ENCODE measurements at regions not wholly inside any gene's neighbourhood (a gene's known extent, or its start where the extent isn't known, plus 50 kb on each side); places are given as distances from the start of the nearest gene placed in this dataset.

DNA sequence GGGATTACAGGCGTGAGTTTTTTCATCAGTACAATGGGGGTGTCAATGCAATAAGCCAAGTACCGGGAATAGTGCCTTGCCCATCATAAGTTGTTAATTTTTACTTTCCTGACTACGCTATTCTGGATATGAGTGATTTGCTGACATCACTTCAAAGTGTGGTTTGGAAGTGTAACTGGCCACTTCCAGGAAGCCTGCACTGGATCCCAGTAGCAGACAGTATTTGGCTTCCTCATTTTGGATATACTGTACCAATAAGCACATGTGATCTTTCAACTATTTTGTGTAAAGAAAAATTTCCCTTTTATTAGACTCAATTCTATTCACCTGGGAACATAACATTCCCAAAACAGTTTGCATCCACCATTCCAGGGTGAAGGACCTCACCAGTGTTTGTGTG, 417.7 kb upstream of the KLF4 start:
- Histone ChIP-seq H2AFZ (ENCODE audit: low read length) (no peak overlapping the region), H3K9ac (ENCODE audit: low read depth, low read length, poor library complexity, severe bottlenecking) (no peak overlapping the region), H3K36me3 (ENCODE audit: insufficient read depth, low read length) (no peaks in the 10 kb centered on the region), H3K79me2 (ENCODE audit: insufficient read depth, low read length) (no peaks in the 10 kb centered on the region), H3K9me2 (replicated peaks; ENCODE audit: low read depth, low read length) (no peaks in the 10 kb centered on the region), H4K20me1 (ENCODE audit: insufficient read depth, low read length, poor library complexity, severe bottlenecking) (no peaks in the 10 kb centered on the region), H3K9me3 (ENCODE audit: insufficient read depth, low read depth, low read length) (no peaks in the 10 kb centered on the region), H3K27me3 (ENCODE audit: insufficient read depth, low read length, poor library complexity, severe bottlenecking) (no peaks in the 10 kb centered on the region), H3K4me3 (ENCODE audit: low read length, poor library complexity, severe bottlenecking) (no peak overlapping the region), H3K4me1 (ENCODE audit: insufficient read depth, low read length, poor library complexity, severe bottlenecking) (no peaks in the 10 kb centered on the region), H3K4me2 (ENCODE audit: low read depth, low read length, poor library complexity, severe bottlenecking) (no peak overlapping the region), H3F3A (ENCODE audit: low read depth) (no peaks in the 10 kb centered on the region)
- TF ChIP-seq, protein P1, sequence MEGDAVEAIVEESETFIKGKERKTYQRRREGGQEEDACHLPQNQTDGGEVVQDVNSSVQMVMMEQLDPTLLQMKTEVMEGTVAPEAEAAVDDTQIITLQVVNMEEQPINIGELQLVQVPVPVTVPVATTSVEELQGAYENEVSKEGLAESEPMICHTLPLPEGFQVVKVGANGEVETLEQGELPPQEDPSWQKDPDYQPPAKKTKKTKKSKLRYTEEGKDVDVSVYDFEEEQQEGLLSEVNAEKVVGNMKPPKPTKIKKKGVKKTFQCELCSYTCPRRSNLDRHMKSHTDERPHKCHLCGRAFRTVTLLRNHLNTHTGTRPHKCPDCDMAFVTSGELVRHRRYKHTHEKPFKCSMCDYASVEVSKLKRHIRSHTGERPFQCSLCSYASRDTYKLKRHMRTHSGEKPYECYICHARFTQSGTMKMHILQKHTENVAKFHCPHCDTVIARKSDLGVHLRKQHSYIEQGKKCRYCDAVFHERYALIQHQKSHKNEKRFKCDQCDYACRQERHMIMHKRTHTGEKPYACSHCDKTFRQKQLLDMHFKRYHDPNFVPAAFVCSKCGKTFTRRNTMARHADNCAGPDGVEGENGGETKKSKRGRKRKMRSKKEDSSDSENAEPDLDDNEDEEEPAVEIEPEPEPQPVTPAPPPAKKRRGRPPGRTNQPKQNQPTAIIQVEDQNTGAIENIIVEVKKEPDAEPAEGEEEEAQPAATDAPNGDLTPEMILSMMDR (conservative IDR thresholded peaks at IDR 0.05; ENCODE audit: low read length) = no peak
- TF ChIP-seq EZH2phosphoT487 (IDR thresholded peaks at IDR 0.05; ENCODE audit: borderline replicate concordance) = no peak

DNA sequence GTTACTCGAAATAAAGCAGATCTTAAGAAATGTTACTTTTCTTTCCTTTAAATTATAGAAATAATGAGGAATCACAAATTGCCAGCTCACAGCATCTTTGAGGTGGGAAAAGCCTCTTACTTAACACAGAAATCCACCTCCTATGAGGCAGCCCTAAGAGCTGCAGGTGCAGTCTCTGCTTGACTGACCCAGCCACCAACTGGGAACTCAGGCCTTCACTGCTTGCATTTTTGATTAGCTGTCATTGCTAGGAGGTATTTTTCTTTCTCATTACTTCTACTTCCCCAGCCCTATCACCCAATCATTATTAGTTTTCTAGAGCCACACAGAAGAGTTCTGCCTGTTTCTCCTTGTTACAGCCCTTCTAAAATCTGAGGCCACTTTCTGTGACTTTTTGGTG, 416.5 kb upstream of the KLF4 start:
- H4K20me1 ChIP-seq (ENCODE audit: insufficient read depth, low read length, poor library complexity, severe bottlenecking) = no peaks in the 10 kb centered on the region
- no peaks in the 10 kb centered on the region for H3F3A ChIP-seq (ENCODE audit: low read depth)
- H3K27me3 ChIP-seq (ENCODE audit: insufficient read depth, low read length, poor library complexity, severe bottlenecking) = no peaks in the 10 kb centered on the region
- H3K9me2 ChIP-seq (replicated peaks; ENCODE audit: low read depth, low read length) = no peaks in the 10 kb centered on the region
- TF ChIP-seq, protein P1 (conservative IDR thresholded peaks at IDR 0.05; ENCODE audit: low read length) = no peak
- TF ChIP-seq EZH2phosphoT487 (IDR thresholded peaks at IDR 0.05; ENCODE audit: borderline replicate concordance) = no peak
- no peaks in the 10 kb centered on the region for H3K36me3 ChIP-seq (ENCODE audit: insufficient read depth, low read length)
- no peaks in the 10 kb centered on the region for H3K4me1 ChIP-seq (ENCODE audit: insufficient read depth, low read length, poor library complexity, severe bottlenecking)
- no peak overlapping the region for H3K4me2 ChIP-seq (ENCODE audit: low read depth, low read length, poor library complexity, severe bottlenecking)
- no peak overlapping the region for H2AFZ ChIP-seq (ENCODE audit: low read length)
- H3K79me2 ChIP-seq (ENCODE audit: insufficient read depth, low read length) = no peaks in the 10 kb centered on the region
- H3K9me3 ChIP-seq (ENCODE audit: insufficient read depth, low read depth, low read length) = no peaks in the 10 kb centered on the region
- no peak overlapping the region for H3K4me3 ChIP-seq (ENCODE audit: low read length, poor library complexity, severe bottlenecking)
- H3K9ac ChIP-seq (ENCODE audit: low read depth, low read length, poor library complexity, severe bottlenecking) = no peak overlapping the region

DNA sequence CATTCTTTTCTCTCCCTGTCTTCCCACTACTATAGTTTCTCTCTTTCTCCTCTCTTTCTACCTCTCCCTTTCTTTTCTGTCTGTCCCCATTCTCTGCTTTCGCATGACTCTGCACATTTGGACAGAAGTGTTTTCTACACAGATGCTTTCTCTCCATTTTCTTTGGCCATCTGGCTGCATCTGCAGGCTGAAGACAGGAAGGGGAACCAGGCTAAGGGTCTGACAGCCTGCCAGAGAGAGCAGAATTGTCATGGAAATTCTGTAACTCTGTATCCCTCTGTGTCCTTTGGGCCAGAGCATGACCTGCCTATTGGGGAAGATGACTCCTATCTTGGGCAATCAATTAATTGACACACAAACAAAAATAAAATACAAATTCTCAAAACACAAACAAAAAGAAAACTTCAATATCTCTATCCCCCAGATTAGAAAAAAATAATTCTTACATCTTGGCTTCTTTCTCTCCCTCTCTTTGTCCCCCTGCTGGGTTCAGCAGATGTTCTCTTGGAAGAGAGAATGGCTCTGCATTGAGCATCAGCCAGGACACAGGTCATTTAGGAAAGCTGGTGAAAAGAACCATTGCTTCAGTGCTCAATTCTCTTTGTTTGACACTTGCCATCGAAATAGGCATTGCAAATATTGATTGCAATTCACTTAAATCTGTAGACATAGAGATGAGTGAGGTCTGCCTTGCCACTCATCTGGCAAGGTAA, 415.9 kb upstream of the KLF4 start:
- H3K27me3 ChIP-seq (ENCODE audit: insufficient read depth, low read length, poor library complexity, severe bottlenecking) = no peaks in the 10 kb centered on the region
- no peaks in the 10 kb centered on the region for H3K9me3 ChIP-seq (ENCODE audit: insufficient read depth, low read depth, low read length)
- TF ChIP-seq, protein P1 (conservative IDR thresholded peaks at IDR 0.05; ENCODE audit: low read length) = no peak
- TF ChIP-seq EZH2phosphoT487 (IDR thresholded peaks at IDR 0.05; ENCODE audit: borderline replicate concordance) = no peak
- H2AFZ ChIP-seq (ENCODE audit: low read length) = no peak overlapping the region
- no peak overlapping the region for H3K9ac ChIP-seq (ENCODE audit: low read depth, low read length, poor library complexity, severe bottlenecking)
- no peak overlapping the region for H3K4me3 ChIP-seq (ENCODE audit: low read length, poor library complexity, severe bottlenecking)
- H3K79me2 ChIP-seq (ENCODE audit: insufficient read depth, low read length) = no peaks in the 10 kb centered on the region
- no peaks in the 10 kb centered on the region for H4K20me1 ChIP-seq (ENCODE audit: insufficient read depth, low read length, poor library complexity, severe bottlenecking)
- H3F3A ChIP-seq (ENCODE audit: low read depth) = no peaks in the 10 kb centered on the region
- H3K4me1 ChIP-seq (ENCODE audit: insufficient read depth, low read length, poor library complexity, severe bottlenecking) = no peaks in the 10 kb centered on the region
- no peaks in the 10 kb centered on the region for H3K9me2 ChIP-seq (replicated peaks; ENCODE audit: low read depth, low read length)
- H3K36me3 ChIP-seq (ENCODE audit: insufficient read depth, low read length) = no peaks in the 10 kb centered on the region
- no peak overlapping the region for H3K4me2 ChIP-seq (ENCODE audit: low read depth, low read length, poor library complexity, severe bottlenecking)

All from Loucy (cell line).